HG03558 (cell line): ENCODE measurements at regions not wholly inside any gene's neighbourhood (a gene's known extent, or its start where the extent isn't known, plus 50 kb on each side); places are given as distances from the start of the nearest gene placed in this dataset.
"Not testable (repeated sequence)": the region's sequence is repeated elsewhere in the genome, so short reads cannot be mapped to it uniquely, and the experiment has no call there.

Experiments
- ATAC-seq: cut with Tn5 transposase; IDR thresholded peaks from one replicate; pipeline ENCODE4 v1.9.1; 2021; ENCODE audit warnings: moderate number of reproducible peaks; ENCODE audit not compliant: unreplicated experiment; ENCODE audit errors: extremely low read depth

DNA sequence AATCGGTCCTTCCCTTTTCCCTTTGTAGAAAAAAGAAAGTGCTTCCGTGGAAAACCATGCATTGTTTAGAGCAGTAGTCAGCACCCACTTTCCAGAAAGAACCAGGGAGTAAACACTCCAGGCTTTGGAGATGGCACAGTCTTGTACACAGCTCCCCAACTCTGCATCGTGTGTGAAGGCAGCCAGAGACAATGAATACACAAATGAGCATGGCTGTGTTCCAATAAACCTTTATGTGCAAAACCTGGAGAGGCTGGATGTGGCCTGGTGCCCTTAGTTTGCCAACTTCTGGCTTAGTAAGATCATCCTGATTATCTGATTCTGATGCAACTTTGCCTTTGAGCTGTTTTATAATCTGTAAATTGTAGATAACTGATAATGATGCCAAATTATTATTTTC, 463.4 kb upstream of the TMEM132C start:
- no peak for ATAC-seq

DNA sequence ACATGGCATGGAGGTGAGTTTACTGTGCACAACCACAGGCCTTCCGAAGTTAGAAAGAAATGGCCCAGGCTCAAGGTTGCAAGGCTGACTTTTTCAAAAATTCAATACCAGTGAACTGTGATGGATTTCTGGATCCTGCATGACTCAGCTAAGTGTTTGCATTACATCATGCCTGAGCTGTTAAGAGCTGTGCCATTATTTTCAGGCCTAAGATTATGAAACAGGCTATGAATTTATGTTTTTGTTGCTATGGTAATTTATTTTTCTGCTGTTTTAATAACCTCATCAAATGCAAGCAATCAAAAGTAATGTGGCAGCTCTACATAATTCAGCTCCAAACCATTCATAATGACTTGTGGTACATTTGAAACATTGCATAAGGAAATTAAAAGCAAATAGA, 457.7 kb upstream of the TMEM132C start:
- no peak for ATAC-seq

DNA sequence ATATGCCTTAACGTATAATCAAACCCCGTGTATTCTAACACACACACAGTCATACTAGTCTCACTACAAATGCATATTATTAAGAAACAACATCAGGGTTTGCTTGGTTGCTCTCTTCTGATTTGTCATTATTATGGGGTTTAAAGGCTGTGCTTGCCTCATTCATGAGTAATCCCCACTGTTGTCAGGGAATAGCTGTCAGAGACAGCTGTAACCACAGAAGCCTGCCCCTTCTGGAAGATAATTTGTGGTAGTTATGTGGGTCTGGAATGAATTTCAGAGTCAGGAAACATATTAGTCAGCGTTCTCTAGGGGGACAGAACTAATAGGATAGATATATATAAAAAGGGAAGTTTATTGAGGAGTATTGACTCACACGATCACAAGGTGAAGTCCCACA, 456.9 kb upstream of the TMEM132C start:
- no peak for ATAC-seq

DNA sequence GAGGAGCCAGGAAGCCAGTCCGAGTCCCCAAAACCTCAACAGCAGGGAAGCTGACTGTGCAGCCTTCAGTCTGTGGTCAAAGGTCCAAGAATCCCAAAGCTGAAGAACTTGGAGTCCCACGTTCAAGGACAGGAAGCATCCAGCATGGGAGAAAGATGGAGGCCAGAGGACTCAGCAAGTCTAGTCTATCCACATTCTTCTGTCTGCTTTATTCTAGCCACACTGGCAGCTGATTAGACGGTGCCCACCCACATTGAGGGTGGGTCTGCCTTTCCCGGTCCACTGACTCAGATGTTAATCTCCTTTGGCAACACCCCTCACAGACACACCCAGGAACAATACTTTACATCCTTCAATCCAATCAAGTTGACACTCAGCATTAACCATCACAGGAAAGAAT, 456.5 kb upstream of the TMEM132C start:
- not testable (repeated sequence) for ATAC-seq

- no peak for ATAC-seq
Observed at GRCh38 chr12:127811988-127812387, 455.0 kb upstream of the TMEM132C start.

DNA sequence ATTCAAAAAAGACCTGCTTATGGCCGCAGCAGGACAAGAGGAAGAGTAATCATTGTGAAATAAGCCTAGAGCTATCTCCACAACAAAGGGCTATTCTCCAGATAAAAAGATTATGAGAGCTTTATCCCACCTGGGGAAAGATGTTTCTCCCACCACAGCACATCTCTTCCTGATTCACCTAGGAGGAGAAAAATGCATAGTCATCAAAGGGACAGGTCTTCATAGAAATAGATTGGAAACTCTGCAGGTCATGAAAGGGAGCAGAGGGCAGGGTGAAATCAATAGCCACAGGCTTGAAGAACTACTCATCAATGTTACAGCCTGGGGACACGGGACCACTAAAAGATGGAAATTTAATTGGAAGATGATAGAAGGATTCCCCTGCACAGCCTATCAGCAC, 453.8 kb upstream of the TMEM132C start:
- no peak for ATAC-seq

DNA sequence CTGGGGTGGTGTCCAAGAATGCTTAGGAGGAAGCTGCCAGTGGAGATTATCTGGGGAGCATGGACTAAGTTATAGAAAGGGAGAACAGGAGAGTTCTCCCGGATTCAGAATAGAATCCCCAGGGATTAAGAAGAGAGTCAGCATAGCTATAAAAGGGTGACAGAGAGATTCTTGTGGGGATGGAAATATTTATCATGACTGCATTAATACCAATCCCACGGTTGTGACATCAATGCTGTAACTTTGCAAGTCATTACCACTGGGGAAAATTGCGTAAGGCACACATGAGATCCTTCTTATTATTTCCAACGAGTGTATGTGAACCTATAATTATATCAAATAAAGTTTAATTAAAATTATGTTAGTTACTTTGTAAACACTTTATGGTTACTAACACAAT, 447.9 kb upstream of the TMEM132C start:
- ATAC-seq, result no peak

GRCh38 chr12:127820271-127820670, 446.7 kb upstream of the TMEM132C start:
- no peak for ATAC-seq

DNA sequence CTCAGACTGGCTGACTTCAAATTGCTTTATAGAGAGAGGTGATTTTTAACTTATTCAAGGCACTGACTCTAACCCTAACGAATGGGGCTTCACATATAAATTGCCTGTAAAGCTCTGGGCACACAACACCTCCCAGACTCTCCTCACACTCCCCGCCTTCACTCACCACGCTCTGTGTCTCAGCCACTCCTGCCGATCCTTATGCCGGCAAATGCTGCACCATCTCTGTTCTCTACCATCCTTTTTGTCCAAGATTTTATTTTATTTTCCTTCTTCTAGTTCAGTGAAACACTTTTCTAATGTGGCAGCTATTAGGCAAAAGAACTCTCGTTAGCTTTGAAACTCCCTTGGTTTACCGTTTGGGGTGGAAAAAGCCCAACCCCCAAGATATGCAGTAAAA, 446.1 kb upstream of the TMEM132C start:
- ATAC-seq, result no peak

GRCh38 chr12:127822809-127823411, 444.1 kb upstream of the TMEM132C start:
- ATAC-seq, result no peak

GRCh38 chr12:127823801-127824200, 443.2 kb upstream of the TMEM132C start:
- no peak for ATAC-seq

DNA sequence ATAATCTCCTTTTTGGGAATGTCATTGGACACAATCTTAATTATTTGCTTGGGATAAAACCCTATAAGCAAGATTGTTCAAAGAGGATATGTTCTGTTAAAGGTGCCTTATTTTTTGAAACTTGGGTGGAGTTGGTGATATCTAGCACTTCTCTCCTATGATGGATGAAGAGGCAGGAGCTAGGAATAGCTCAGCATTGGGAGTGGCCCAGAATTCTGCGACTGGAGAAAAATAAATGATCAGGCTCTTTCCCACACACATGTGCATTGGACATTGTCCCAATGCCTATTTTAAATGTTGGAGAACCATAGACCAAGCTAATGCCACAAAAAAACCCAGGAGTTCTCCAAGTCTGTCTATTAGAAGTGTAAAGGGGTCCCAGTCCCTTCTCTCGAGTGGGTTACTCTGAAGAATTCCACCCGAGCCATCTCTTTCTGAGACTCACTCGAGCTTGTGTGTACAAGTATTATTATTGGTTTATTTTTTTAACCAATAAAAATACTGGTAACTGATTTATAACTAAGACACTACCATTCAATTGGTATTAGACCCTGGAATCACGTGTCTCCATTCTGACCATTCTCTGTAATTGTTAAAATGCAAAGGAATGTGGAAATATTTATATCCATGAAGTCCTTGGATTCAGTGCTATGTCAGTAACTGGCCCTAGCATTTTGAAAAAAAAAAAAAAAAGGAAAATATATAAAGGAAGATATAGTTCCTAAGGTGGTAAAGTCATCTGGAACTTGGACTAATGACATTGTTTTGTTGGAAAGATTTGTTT, 437.5 kb upstream of the TMEM132C start:
- no peak for ATAC-seq

GRCh38 chr12:127830065-127830460, 436.9 kb upstream of the TMEM132C start:
- ATAC-seq, result no peak

GRCh38 chr12:127830730-127831129, 436.2 kb upstream of the TMEM132C start:
- no peak for ATAC-seq

DNA sequence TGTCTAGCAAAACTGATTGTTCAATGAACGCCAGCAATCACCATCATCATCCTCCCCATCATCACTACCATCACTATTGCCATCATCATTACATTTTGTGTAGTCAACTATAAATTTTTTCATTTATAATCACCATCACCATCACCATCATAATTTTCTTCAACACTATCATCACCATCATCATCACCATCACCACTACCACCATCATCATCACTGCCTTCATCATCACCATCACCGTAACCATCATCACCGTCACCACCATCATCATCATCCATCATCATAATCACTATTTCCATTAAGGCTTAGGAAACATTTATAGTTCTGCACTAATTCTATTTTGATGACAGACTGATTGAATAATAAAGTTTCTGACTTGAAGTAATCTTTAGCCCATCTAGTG, 434.8 kb upstream of the TMEM132C start:
- ATAC-seq, result no peak

- not testable (repeated sequence) for ATAC-seq
Observed at GRCh38 chr12:127836802-127837201, 430.2 kb upstream of the TMEM132C start.

GRCh38 chr12:127857661-127858060, 409.3 kb upstream of the TMEM132C start:
- ATAC-seq, result no peak

DNA sequence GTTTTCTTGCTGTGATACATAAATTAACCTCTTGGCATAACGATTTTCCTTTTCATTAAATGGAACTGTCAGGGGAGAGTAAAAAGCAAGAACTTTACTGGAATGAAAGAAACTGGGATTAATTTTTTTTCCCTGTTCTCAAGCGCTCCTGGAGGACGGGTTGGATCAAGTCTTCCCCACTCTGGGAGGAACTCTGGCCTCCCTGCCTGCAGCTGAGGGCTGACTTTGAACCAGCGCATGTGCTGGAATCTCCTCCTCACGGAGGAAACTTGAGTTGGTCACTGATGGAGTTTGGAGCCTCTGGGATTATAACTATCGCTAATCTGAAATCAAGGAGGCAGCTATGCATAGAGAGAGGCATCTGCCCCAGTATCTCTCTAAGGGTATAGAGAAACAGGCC, 406.4 kb upstream of the TMEM132C start:
- ATAC-seq, result no peak

- no peak for ATAC-seq
Observed at GRCh38 chr12:127861406-127861805, 405.6 kb upstream of the TMEM132C start.

DNA sequence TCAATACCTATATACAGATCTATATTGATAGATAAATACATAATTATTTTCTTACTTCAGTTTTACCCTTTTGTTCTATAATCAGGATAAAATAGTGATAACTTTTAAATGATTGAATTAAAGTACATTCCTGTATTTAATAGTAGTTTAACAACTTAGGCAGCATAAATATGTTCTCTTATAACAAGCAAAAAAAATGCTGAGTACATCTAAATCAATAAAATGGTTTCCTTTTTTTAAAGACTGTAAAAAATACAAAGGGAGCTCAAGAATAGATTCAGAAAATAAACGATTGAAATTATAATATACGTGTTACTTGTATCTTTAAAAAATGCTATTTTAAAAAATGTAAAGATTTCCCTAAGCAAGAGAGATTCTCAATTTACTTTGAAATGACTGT, 393.7 kb upstream of the TMEM132C start:
- ATAC-seq, result no peak

GRCh38 chr12:127881371-127882140, 385.4 kb upstream of the TMEM132C start:
- no peak for ATAC-seq
